ENCODE measurements at regions not wholly inside any gene's neighbourhood (a gene's known extent, or its start where the extent isn't known, plus 50 kb on each side); places are given as distances from the start of the nearest gene placed in this dataset.

DNA sequence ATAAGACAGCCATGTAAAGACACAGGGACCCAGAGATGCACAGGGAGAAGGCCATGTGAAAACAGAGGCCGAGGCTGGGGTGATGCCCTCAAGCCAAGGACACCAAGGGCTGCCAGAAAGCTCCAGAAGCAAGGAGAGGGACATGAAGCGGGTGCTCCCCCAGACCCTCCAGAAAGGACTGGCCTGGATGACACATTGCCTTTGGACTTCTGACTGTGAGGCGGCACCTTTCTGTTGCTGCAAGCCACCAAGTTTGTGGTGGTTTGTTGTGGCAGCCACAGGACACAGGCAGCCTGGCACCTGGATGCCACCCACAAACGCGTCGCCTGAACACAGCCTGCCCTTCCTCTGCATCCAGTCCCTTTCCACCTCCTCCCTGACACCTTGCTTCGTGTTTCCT, 67.1 kb downstream of the RHOB start:
- no peak overlapping the region for H3K4me3 Mint-ChIP-seq
- peaks cover 6% of the 10 kb centered on the region; the same call in 1 of the 2 replicates for H3K9me3 Mint-ChIP-seq
- H3K27ac Mint-ChIP-seq, result peak overlapping the region; percentile 84
- TF ChIP-seq, protein P1, sequence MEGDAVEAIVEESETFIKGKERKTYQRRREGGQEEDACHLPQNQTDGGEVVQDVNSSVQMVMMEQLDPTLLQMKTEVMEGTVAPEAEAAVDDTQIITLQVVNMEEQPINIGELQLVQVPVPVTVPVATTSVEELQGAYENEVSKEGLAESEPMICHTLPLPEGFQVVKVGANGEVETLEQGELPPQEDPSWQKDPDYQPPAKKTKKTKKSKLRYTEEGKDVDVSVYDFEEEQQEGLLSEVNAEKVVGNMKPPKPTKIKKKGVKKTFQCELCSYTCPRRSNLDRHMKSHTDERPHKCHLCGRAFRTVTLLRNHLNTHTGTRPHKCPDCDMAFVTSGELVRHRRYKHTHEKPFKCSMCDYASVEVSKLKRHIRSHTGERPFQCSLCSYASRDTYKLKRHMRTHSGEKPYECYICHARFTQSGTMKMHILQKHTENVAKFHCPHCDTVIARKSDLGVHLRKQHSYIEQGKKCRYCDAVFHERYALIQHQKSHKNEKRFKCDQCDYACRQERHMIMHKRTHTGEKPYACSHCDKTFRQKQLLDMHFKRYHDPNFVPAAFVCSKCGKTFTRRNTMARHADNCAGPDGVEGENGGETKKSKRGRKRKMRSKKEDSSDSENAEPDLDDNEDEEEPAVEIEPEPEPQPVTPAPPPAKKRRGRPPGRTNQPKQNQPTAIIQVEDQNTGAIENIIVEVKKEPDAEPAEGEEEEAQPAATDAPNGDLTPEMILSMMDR (IDR thresholded peaks at IDR 0.05), result no peak
- H3K27me3 Mint-ChIP-seq (ENCODE audit: insufficient read depth), result peaks cover 2% of the 10 kb centered on the region
- H3K36me3 Mint-ChIP-seq (ENCODE audit: low read depth), result no peaks in the 10 kb centered on the region
- H3K4me1 Mint-ChIP-seq (ENCODE audit: low read depth), result peaks cover 48% of the 10 kb centered on the region
- DNase-seq, result no peak

DNA sequence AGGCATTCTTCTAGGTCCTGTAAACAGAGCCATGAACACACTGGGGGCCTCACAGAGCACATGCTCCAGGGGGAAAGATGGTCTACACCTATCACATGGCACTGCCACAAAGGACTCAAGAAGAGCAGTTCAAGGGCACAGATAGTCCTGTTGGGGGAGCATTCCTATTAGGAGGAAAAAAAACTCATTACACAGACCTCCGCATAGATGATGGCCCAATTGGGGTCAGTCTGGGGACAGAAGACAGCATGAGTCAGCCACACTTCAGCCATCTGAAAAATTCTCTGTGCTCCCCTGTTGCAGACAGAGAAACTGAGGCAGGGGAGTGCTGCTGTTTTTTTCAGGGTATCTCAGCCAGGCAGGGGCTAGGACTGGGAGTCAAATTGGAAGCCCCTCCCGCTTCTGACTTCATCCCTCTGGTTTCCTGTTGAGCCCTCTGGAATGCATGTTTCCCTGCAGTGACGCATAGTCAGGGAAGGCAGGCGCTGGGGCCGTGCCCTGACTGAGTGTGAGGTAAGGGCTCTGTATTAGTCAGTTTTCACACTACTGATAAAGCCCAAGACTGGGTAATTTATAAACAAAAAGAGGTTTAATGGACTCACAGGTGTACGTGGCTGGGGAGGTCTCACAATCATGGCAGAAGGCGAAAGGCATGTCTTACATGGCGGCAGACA, 67.9 kb downstream of the RHOB start:
- TF ChIP-seq, protein P1 (IDR thresholded peaks at IDR 0.05), result no peak; the same call in 1 of the 2 replicates
- no peaks in the 10 kb centered on the region for H3K36me3 Mint-ChIP-seq (ENCODE audit: low read depth)
- DNase-seq, result peak; percentile 91
- H3K4me1 Mint-ChIP-seq (ENCODE audit: low read depth), result peaks cover 45% of the 10 kb centered on the region
- H3K27me3 Mint-ChIP-seq (ENCODE audit: insufficient read depth), result peaks cover 2% of the 10 kb centered on the region
- H3K27ac Mint-ChIP-seq, result peak overlapping the region; percentile 84
- H3K9me3 Mint-ChIP-seq, result peaks cover 6% of the 10 kb centered on the region; the same call in 1 of the 2 replicates
- H3K4me3 Mint-ChIP-seq, result peak overlapping the region; percentile 44

DNA sequence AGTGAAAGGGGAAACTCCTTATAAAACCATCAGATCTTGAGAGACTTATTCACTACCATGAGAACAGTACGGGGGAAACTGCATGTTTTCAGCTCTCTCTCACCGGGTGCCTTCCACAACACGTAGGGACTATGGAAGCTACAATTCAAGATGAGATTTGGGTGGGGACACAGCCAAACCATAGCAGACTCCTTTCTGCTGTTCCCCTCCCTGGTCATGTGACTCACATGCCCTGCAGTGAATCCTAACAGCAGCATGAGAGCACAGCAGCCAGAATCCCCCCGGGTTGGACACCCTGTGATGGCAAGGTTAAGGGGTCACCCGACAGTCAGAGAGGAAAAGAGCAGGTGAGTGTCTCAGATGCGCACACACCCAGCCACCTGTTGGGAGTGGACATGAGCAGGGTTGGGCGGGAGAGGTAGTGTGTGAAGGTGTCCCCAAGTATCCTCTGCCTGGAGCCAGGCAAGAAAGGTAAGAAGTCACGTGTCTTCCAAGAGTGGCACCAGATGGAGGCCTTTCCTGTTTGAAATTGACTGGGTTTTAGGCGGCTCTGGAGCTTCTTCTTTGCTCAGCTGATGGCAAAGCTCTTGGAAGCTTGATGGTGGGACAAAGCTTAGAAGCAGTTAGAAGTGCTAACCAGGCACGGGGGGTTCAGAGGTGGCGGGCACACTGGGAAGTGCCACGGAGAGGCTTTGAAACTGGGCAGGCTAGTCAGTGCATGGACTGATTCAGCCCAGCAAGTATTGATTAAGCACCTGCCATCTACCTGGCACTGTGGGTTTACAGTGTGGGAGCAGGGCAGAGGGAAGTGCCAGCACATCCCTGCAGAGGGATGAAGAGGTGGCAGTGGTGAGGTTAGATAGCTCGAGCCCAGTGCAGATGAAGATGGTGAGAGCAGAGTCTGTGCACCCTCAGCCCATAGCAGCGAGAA, 68.7 kb downstream of the RHOB start:
- H3K4me3 Mint-ChIP-seq, result peak overlapping the region; percentile 44

DNA sequence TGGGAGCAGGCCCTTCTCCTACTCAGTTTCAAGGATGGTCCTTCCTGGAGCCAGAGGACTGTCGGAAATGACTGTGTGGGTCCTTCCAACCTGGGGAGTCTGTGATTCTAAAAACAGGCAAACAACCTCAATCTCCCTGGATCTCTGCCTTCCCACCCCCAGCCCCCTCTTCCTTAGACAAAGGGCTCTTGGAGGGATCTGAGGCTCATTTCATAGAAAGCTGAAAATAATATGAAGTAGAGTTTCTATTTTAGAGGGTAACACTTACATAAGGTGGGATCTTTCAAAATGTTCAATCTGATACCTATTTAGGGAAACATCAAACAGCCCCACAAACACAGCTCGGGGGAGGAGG, 69.4 kb downstream of the RHOB start:
- Mint-ChIP-seq H3K36me3 (ENCODE audit: low read depth) (no peaks in the 10 kb centered on the region), H3K4me1 (ENCODE audit: low read depth) (peaks cover 29% of the 10 kb centered on the region), H3K9me3 (peaks cover 6% of the 10 kb centered on the region; the same call in 1 of the 2 replicates), H3K27me3 (ENCODE audit: insufficient read depth) (peaks cover 7% of the 10 kb centered on the region), H3K27ac (no peak overlapping the region), H3K4me3 (no peak overlapping the region)
- TF ChIP-seq, protein P1 (IDR thresholded peaks at IDR 0.05), result no peak
- no peak for DNase-seq

More for the DNA sequence above, 68.7 kb downstream of the RHOB start:
- Mint-ChIP-seq H3K27ac (peak overlapping the region; percentile 84), H3K36me3 (ENCODE audit: low read depth) (no peaks in the 10 kb centered on the region), H3K27me3 (ENCODE audit: insufficient read depth) (peaks cover 2% of the 10 kb centered on the region), H3K9me3 (peaks cover 6% of the 10 kb centered on the region; the same call in 1 of the 2 replicates), H3K4me1 (ENCODE audit: low read depth) (peaks cover 36% of the 10 kb centered on the region)
- no peak for DNase-seq
- TF ChIP-seq, protein P1 (IDR thresholded peaks at IDR 0.05), result no peak

DNA sequence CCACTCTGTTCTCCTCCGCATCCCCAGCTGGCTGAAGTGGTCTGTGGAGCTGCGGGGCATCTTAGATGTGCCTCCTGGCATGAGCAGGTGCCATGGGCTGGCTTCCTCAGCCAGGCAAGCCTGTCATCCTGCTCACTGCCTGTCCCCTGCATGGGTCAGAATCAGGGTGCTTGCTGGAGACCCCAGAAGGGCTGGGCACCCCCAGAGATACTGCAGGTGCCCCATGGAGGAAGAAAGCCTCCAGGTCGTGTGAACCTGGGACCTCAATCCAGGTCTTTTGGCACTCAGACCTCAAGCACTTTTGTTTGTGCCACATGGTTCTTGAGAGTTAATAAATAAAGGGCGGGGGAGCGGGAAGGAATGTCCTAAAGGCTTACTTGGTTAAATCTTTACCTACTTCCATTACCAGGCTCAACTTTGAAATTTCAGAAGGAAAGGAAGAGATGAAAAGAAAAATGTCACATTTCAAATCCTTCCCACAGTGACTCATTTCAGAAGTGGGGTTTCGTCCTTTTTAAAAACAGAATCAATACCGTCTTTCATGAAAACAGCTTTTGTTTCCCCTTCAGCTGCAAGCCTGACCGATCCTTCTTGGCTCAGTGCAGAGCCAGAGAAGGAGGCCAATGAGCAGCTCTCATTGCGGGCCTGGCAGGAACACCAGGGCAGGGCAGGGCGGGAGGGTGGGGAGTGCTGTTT, 69.9 kb downstream of the RHOB start:
- DNase-seq, result no peak
- Mint-ChIP-seq H3K9me3 (peaks cover 6% of the 10 kb centered on the region; the same call in 1 of the 2 replicates), H3K27me3 (ENCODE audit: insufficient read depth) (peaks cover 9% of the 10 kb centered on the region), H3K36me3 (ENCODE audit: low read depth) (no peaks in the 10 kb centered on the region), H3K4me3 (no peak overlapping the region), H3K27ac (no peak overlapping the region), H3K4me1 (ENCODE audit: low read depth) (peaks cover 29% of the 10 kb centered on the region)
- TF ChIP-seq, protein P1 (IDR thresholded peaks at IDR 0.05), result no peak

All from HFFc6 (cell line).